ENCODE measurements at regions not wholly inside any gene's neighbourhood (a gene's known extent, or its start where the extent isn't known, plus 50 kb on each side); places are given as distances from the start of the nearest gene placed in this dataset.
A peak's percentile ranks its signal among the peaks of the same experiment; 100 is the strongest.

GRCh38 chr2:147082850-147083522 is 761.8 kb upstream of the ACVR2A start:
- H3K27ac ChIP-seq (ENCODE audit: low read depth) = no peak overlapping the region
- no peaks in the 10 kb centered on the region for H3K36me3 ChIP-seq (ENCODE audit: insufficient read depth)
- 58% methylated on average over 3 of the region's 3 CpGs for WGBS
- H3K4me1 ChIP-seq (ENCODE audit: insufficient read depth) = no peaks in the 10 kb centered on the region
- H3K4me3 ChIP-seq (ENCODE audit: low read depth, low read length) = no peak overlapping the region
- DNase-seq (ENCODE audit: extremely low spot score) = no peak

DNA sequence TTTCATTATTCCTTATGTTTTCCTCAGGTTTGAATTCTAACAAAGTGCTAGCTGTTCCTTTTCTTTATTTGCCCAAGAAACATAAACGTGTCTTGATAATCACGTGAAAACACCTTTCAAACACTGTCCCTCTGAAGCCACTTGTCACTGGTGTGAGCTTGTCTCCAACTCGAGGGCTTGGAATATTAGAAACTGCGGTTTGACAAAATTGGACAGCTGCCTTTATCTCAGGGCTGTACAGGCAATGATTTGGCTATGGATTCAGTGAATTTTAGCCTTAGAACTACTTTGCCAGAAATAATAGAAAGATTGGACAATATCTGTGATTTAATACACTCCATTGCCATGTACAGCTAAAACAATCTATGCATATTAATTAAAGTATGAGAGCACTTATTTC is 763.0 kb upstream of the ACVR2A start:
- WGBS = 79% methylated on average over 4 of the region's 4 CpGs
- DNase-seq (ENCODE audit: extremely low spot score) = no peak
- H3K4me3 ChIP-seq (ENCODE audit: low read depth, low read length) = no peak overlapping the region
- no peaks in the 10 kb centered on the region for H3K36me3 ChIP-seq (ENCODE audit: insufficient read depth)
- no peak overlapping the region for H3K27ac ChIP-seq (ENCODE audit: low read depth)
- no peaks in the 10 kb centered on the region for H3K4me1 ChIP-seq (ENCODE audit: insufficient read depth)

- no peaks in the 10 kb centered on the region for H3K4me1 ChIP-seq (ENCODE audit: insufficient read depth)
- H3K36me3 ChIP-seq (ENCODE audit: insufficient read depth) = no peaks in the 10 kb centered on the region
- H3K27ac ChIP-seq (ENCODE audit: low read depth) = no peak overlapping the region
- WGBS = 66% methylated on average over 2 of the region's 2 CpGs
- no peak overlapping the region for H3K4me3 ChIP-seq (ENCODE audit: low read depth, low read length)
- no peak for DNase-seq (ENCODE audit: extremely low spot score)
Observed at GRCh38 chr2:147076634-147077033, 768.2 kb upstream of the ACVR2A start.

GRCh38 chr2:147068071-147068470 is 776.8 kb upstream of the ACVR2A start:
- WGBS = 86% methylated on average over 2 of the region's 2 CpGs
- Histone ChIP-seq H3K27ac (ENCODE audit: low read depth) (no peak overlapping the region), H3K36me3 (ENCODE audit: insufficient read depth) (no peaks in the 10 kb centered on the region), H3K4me3 (ENCODE audit: low read depth, low read length) (no peak overlapping the region), H3K4me1 (ENCODE audit: insufficient read depth) (no peaks in the 10 kb centered on the region)
- no peak for DNase-seq (ENCODE audit: extremely low spot score)

DNA sequence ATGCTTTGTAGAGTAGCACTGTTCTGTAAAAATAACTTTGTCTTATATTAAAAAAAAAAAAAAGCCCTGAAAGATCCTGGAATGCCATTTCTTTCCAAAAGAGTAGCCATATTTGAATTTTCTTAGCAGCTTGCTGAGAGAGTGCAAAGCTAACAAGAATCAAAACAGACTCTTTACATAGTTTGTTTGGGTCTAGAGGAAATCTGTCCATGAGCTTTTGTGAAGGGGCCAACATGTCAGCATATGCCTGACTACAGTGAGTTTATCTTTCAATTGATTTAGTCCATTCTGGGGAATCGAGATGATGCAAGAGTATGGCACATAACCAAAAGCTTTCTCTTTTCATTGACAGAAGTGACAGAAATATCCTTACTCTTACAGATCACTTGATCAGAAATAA is 777.7 kb upstream of the ACVR2A start:
- H3K36me3 ChIP-seq (ENCODE audit: insufficient read depth) = no peaks in the 10 kb centered on the region
- 95% methylated on average over 1 of the region's 1 CpG for WGBS
- no peak for DNase-seq (ENCODE audit: extremely low spot score)
- H3K4me3 ChIP-seq (ENCODE audit: low read depth, low read length) = no peak overlapping the region
- no peak overlapping the region for H3K27ac ChIP-seq (ENCODE audit: low read depth)
- no peaks in the 10 kb centered on the region for H3K4me1 ChIP-seq (ENCODE audit: insufficient read depth)

GRCh38 chr2:147062073-147062472 is 782.8 kb upstream of the ACVR2A start:
- Histone ChIP-seq H3K4me1 (ENCODE audit: insufficient read depth) (no peaks in the 10 kb centered on the region), H3K36me3 (ENCODE audit: insufficient read depth) (no peaks in the 10 kb centered on the region), H3K4me3 (ENCODE audit: low read depth, low read length) (no peak overlapping the region), H3K27ac (ENCODE audit: low read depth) (no peak overlapping the region)
- 0% methylated on average over 1 of the region's 1 CpG for WGBS
- no peak for DNase-seq (ENCODE audit: extremely low spot score)

GRCh38 chr2:147061269-147061668 is 783.6 kb upstream of the ACVR2A start:
- Histone ChIP-seq H3K27ac (ENCODE audit: low read depth) (no peak overlapping the region), H3K4me1 (ENCODE audit: insufficient read depth) (no peaks in the 10 kb centered on the region), H3K4me3 (ENCODE audit: low read depth, low read length) (no peak overlapping the region), H3K36me3 (ENCODE audit: insufficient read depth) (no peaks in the 10 kb centered on the region)
- no peak for DNase-seq (ENCODE audit: extremely low spot score)
- WGBS = 97% methylated on average over 1 of the region's 1 CpG

DNA sequence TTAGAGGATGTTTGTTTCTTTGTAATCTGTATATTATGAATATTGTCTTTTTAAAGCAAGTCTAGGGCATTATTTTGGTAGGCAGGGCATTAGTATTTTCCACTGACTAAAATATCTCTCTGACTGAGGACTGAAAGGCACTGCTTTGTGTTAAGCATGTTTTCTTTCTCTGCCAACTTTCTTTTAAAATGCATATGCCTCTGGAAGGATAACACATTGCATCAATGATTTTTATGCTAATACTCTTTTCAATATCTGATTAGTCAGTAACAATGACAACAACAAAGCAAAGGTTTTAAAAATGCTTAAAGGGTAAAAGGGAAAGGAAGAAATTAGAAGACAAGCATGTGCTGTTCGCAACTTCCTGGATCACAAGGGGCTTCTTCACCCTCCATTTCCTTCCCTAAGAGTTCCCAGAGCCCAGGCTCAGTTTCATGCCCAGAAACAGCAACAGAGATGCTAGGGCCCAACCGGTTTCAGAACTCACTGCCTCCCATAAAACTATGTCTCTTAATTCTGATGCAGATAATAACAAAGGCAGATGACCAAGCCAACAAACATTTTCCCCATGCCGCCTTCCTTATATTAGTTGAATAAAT is 786.8 kb upstream of the ACVR2A start:
- Histone ChIP-seq H3K4me3 (ENCODE audit: low read depth, low read length) (no peak overlapping the region), H3K27ac (ENCODE audit: low read depth) (no peak overlapping the region), H3K4me1 (ENCODE audit: insufficient read depth) (no peaks in the 10 kb centered on the region), H3K36me3 (ENCODE audit: insufficient read depth) (no peaks in the 10 kb centered on the region)
- WGBS = 74% methylated on average over 3 of the region's 3 CpGs
- no peak for DNase-seq (ENCODE audit: extremely low spot score)

DNA sequence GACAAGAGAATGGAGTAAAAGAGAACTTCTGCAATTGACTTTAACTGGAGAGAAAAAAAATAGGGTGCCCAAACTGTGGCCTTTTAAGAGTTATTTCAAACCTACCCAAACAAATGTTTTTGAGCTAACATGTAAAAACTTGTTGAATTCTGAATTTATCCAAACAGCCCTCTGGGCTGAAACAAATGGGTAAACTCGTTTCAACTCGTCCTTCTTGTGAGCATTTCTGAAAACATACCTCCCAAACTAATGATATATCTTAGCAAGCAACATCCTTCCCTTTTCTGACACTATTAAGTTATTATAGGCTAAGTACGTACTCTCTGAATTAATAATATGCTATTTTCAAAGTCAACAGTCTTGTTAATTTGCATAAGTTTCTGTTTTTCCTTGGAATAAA is 793.0 kb upstream of the ACVR2A start:
- no peaks in the 10 kb centered on the region for H3K4me1 ChIP-seq (ENCODE audit: insufficient read depth)
- H3K27ac ChIP-seq (ENCODE audit: low read depth) = no peak overlapping the region
- no peaks in the 10 kb centered on the region for H3K36me3 ChIP-seq (ENCODE audit: insufficient read depth)
- DNase-seq (ENCODE audit: extremely low spot score) = peak; percentile 14
- WGBS = 84% methylated on average over 3 of the region's 3 CpGs
- no peak overlapping the region for H3K4me3 ChIP-seq (ENCODE audit: low read depth, low read length)

- no peak for DNase-seq (ENCODE audit: extremely low spot score)
- H3K27ac ChIP-seq (ENCODE audit: low read depth) = no peak overlapping the region
- no peaks in the 10 kb centered on the region for H3K36me3 ChIP-seq (ENCODE audit: insufficient read depth)
- no peak overlapping the region for H3K4me3 ChIP-seq (ENCODE audit: low read depth, low read length)
- H3K4me1 ChIP-seq (ENCODE audit: insufficient read depth) = no peaks in the 10 kb centered on the region
Observed at GRCh38 chr2:147051248-147051647, 793.6 kb upstream of the ACVR2A start.

GRCh38 chr2:147049957-147050356 is 794.9 kb upstream of the ACVR2A start:
- no peak for DNase-seq (ENCODE audit: extremely low spot score)
- Histone ChIP-seq H3K4me1 (ENCODE audit: insufficient read depth) (no peaks in the 10 kb centered on the region), H3K36me3 (ENCODE audit: insufficient read depth) (no peaks in the 10 kb centered on the region), H3K27ac (ENCODE audit: low read depth) (no peak overlapping the region), H3K4me3 (ENCODE audit: low read depth, low read length) (no peak overlapping the region)
- 33% methylated on average over 4 of the region's 4 CpGs for WGBS

DNA sequence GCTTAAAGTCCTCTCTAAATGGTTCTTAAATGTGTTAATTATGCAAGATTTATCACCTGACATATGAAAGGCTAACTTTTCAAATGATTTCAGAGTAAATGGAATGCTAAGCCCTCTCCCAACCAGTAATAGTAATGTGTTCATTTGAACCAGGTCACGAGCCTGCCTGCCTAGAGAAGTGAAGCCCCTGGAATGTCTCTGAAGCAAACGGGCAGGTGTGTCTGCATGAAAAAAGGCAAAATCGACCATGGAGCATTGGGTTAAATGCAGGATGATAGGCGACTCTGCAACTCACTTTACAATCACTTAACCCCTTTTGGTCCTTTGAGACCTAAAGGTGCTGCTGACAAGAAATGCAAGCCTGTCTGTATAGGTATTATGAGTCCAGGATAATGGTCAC is 798.4 kb upstream of the ACVR2A start:
- 87% methylated on average over 4 of the region's 4 CpGs for WGBS
- DNase-seq (ENCODE audit: extremely low spot score) = no peak
- no peaks in the 10 kb centered on the region for H3K36me3 ChIP-seq (ENCODE audit: insufficient read depth)
- no peaks in the 10 kb centered on the region for H3K4me1 ChIP-seq (ENCODE audit: insufficient read depth)
- H3K4me3 ChIP-seq (ENCODE audit: low read depth, low read length) = no peak overlapping the region
- H3K27ac ChIP-seq (ENCODE audit: low read depth) = no peak overlapping the region

DNA sequence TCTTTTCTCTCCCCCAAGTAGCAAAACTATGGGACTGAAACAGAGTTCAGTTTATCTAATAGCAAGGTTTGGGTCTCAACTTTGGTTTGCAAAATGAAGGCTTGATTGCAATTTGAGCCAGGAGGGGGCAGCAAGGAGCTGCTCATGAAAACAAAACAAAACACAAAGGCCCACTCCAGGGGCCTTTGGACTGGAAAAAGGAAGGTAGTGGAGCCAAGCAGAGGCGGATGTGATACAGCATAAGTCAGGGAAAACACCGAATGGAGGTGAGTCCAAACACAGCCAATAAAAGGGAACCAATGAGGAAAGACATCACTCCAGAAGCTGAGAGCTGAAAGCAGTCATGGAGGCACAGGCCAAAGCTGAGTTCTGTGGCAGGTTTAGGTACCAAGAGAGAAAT is 799.7 kb upstream of the ACVR2A start:
- no peak for DNase-seq (ENCODE audit: extremely low spot score)
- Histone ChIP-seq H3K36me3 (ENCODE audit: insufficient read depth) (no peaks in the 10 kb centered on the region), H3K4me3 (ENCODE audit: low read depth, low read length) (no peak overlapping the region), H3K27ac (ENCODE audit: low read depth) (no peak overlapping the region), H3K4me1 (ENCODE audit: insufficient read depth) (no peaks in the 10 kb centered on the region)
- 59% methylated on average over 2 of the region's 2 CpGs for WGBS

GRCh38 chr2:147041121-147041494 is 803.7 kb upstream of the ACVR2A start:
- H3K27ac ChIP-seq (ENCODE audit: low read depth) = no peak overlapping the region
- no peaks in the 10 kb centered on the region for H3K4me1 ChIP-seq (ENCODE audit: insufficient read depth)
- WGBS = 93% methylated on average over 1 of the region's 1 CpG
- H3K4me3 ChIP-seq (ENCODE audit: low read depth, low read length) = no peak overlapping the region
- DNase-seq (ENCODE audit: extremely low spot score) = no peak
- H3K36me3 ChIP-seq (ENCODE audit: insufficient read depth) = no peaks in the 10 kb centered on the region
